Left lobe of liver (tissue), 2 donors: ENCODE measurements at regions not wholly inside any gene's neighbourhood (a gene's known extent, or its start where the extent isn't known, plus 50 kb on each side); places are given as distances from the start of the nearest gene placed in this dataset.
"Not testable (repeated sequence)": the region's sequence is repeated elsewhere in the genome, so short reads cannot be mapped to it uniquely, and the experiment has no call there.

Source experiments
- ATAC-seq: fragments of 200-7000 bp; cut with Tn5 transposase; one replicate; pipeline ENCODE4 v1.9.1; 2020; ENCODE audit warnings: mild to moderate bottlenecking, moderate library complexity
- DNase-seq: peaks from one replicate; pipeline ENCODE4 v3.0.0-alpha.2; 2020; ENCODE audit warnings: low spot score
- donor health status: DM: no; HTN: no; CAD: no; lungs with moderate emphysema.
- donor health status: DM: no; HTN: yes; CAD: no.

DNA sequence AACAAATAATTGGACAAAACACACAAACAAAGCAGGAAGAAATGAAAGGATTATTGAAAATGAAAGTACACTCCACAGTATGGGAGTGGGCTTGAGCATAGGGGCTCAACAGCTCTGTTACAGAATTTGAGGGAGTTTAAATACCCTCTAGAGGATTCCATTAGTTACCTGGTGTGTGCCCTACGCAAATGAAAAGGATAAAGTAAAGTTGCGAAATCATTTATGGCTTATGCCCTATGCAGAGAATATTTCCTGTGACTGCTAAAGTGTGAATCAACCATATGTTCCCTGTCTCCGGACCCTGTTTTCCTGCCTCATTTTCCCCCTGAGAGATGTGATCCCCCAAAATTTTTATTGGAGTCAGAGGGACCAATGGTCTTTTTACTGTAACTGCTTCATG is 634.6 kb upstream of the CNTNAP2 start:
- DNase-seq (no peak), ATAC-seq (no peak)

DNA sequence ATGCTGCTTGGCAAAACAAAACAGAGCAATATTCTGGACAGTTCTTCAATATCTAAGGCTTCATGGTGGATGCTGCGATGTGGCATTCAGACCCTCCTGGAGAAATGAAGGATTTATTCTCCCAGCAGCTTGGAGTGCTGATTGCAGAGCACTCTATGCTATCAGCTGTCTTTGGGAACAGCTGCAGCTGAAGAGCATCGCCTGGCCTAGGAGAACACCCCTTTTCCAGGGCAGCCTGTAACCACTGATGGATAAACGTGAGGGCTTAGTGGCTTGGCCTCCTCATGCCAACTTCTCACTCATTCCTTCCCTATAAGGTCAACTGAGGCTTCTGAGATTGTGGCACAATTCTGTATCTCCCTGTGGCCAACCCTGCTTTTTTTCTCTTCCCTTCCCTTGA is 638.1 kb upstream of the CNTNAP2 start:
- no peak for ATAC-seq
- DNase-seq, result no peak

DNA sequence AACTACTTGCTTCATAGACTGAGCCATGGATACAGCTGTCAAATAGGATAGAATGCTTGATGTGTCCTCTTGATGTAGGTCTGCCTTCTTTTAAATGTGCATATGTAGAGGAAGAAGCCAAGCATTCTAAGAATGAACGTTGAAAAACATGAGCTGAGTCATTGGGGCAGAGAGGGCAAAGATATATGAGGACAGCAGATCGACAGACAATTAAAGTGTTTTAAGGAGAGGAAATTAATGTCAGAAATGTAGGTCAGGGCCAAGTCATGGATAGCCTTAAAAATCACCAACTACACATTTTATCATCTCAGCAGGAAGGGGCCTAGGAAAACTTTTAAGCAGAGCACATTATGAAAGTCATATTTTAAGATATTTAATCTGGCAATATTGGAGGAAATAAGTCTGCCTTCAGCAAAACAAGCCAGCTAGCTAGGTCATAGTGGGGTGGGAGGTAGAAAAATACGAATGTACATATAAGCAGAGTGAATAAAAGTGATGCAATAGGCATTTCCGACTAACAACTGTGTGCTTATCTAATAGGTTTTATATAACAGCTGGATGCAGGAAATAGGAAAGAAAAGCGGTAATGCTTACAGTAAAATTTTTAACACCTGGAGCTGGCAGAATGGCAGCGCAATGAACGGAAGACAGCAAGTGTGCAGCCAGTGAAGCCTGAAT is 638.3 kb upstream of the TPK1 start:
- DNase-seq (no peak), ATAC-seq (no peak)

DNA sequence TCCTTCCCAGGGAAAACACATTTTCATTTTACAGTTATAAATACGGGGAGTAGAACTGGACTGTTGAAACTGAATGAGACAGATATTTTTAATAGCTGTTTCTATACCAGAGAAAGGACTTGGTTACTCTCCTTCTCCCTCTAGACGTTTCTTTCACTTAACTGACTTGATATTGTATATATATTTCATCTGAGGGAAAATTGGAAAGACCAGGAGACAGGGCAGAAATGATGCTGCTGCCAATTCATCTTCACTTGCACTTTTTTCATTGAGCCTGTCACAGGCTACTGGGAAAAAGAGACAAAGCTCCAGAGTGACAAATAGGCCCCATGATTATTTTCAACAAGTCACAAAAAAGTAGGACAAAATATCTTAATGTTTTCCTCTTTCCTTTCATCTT is 636.0 kb upstream of the TPK1 start:
- DNase-seq, result no peak

DNA sequence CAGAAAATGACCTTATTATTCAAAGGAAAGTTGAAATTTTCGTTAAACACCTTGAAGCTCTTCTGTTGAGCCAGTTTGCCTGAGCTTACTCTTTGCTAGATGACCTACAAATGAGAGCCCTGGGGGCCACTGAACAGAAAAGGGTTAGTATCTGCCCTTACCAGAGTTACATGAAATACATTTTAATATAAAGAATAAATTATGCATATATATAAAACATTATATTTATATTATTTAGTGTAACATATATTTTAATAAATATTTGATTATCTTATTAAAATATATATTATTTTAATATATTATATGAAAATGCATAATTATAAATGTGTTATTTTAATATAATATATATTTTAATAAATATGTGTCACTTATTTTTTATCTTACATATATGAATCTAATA is 628.4 kb upstream of the TPK1 start:
- no peak for ATAC-seq

More for the DNA sequence above, 636.0 kb upstream of the TPK1 start:
- no peak for ATAC-seq

DNA sequence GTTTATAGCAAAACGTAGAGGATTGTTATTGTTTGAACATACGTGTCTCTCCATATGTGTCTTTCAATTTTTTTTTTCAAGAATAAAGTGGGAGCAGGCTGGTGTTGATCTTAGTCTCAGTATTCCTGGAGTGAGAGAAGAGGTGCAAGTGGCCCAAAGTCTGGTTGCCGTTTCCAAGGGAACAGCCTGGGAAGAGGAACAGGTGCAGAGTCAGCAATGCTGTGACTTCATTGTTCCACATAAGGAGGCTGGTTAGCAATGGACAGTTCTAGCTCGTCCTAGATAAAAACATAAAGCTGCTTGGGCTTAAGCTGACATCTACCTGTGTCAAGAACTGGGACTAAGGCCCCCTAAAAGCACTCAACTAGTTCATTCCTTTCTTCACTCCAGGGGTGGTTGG is 626.6 kb upstream of the TPK1 start:
- ATAC-seq (no peak), DNase-seq (no peak)

More for the DNA sequence above, 628.4 kb upstream of the TPK1 start:
- no peak for DNase-seq

DNA sequence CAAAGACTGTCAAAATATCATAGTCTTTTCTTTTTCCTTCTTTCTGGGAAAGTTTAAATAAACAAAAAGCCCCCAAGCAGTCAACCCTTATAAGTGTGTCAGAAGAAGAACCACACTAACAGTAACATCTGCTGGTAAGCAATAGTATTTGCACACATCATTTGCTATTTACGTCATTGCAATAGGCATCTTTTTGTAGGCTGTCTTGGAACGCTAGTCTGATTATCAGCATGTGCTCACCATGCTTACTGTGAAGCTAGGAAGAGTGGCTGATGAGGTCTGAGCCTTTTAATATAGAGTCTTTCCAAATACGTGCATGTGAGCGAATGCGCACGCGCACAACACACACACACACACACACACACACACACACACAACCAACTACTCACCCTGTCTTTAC is 599.0 kb upstream of the TPK1 start:
- no peak for ATAC-seq
- DNase-seq, result no peak

DNA sequence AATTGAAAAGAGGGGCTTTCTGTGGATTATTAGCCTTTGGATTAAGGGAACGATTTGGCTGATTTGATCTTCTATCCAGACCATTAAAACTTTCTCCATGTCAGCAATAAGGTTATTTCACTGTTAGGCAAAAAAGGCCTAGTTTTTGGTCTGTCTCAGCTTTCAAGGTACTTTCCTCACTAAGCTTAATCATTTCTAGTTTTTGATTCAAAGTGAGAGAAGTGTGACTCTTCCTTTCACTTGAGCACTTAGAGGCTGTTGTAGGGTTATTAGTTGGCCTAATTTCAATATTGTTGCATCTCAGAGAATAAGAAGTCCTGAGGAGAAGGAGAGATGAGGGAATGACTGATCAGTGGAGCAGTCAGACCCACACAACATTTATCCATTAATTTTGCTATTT is 596.0 kb upstream of the TPK1 start:
- ATAC-seq (no peak), DNase-seq (no peak)

DNA sequence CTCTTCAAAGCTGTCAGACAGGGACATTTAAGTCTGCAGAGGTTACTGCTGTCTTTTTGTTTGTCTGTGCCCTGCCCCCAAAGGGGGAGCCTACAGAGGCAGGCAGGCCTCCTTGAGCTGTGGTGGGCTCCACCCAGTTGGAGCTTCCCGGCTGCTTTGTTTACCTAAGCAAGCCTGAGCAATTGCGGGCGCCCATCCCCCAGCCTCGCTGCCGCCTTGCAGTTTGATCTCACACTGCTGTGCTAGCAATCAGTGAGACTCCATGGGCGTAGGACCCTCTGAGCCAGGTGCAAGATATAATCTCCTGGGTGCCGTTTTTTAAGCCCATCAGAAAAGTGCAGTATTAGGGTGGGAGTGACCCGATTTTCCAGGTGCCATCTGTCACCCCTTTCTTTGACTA is 582.6 kb upstream of the TPK1 start:
- not testable (repeated sequence) for ATAC-seq, DNase-seq

DNA sequence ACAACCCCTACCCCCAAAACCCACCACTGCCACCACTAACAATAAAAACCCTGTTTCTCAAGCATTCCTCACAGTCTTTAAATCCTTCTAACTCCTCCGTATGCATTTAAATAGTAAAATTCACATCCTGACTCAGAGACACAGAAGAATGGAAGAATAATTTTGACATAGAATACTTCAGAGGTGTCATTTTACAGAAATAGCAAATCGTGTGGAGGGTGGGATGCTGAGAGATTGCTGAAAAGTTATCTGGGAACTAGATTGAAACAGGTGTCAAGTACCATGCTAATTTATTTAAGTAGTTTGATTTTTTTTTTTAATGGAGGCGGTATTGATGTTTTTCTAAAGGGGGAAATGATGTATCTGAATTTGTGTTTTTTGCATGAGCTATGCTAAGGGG is 575.2 kb upstream of the TPK1 start:
- no peak for DNase-seq
- ATAC-seq, result no peak

DNA sequence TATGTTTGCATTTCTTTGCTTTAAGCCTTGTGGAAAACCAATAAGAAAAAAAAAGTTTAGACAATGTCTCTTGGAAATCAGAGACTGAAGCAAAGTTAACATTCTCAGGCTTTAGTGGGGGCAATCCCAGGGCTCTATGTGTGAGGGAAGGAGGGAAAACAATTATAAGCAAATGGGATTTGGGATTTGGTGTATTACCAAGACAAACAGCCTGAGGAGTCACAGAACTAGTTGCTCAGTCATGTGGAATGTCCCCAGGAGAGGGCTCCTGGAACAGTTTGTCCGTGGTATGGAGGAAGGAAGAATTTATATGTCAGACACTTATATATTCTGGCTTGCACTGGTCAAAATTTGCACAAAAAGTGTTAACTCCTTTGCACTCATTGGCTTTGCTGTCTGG is 562.9 kb upstream of the TPK1 start:
- DNase-seq, result no peak
- no peak for ATAC-seq

DNA sequence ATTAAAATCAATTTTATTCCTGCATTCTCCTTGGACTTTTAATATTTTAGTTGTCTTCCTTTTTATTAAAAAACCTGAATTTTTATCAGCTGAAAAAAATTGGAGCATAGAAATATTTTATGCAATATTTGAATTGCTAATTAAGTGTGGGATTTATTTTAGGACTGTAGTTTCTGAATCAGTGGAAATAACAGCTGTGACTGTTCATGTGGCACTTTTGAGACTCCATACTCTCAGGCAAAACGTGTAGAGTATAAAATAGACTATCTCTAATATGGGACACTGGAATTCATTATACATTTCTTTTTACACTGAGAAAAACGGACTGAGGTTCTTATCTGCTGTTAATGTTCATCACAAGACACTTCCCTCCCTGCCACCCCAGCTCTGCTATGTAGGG is 558.3 kb upstream of the TPK1 start:
- no peak for ATAC-seq
- no peak for DNase-seq

DNA sequence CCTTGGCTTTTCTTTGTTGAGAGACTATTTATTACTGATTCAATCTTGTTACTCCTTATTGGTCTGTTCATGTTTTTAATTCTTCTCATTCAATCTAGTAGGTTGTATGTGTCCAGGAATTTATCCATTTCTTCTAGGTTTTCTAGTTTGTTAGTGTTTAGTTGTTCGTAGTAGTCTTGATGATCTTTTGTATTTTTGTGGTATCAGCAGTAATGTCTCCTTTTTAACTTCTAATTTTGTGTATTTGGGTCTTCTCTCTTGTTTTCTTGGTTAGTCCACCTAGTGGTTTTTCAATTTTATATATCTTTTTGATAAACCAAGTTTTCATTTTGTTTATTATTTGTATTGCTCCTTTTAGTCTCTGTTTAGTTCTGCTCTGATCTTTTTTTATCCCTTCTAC is 546.9 kb upstream of the TPK1 start:
- DNase-seq, result no peak
- no peak for ATAC-seq

DNA sequence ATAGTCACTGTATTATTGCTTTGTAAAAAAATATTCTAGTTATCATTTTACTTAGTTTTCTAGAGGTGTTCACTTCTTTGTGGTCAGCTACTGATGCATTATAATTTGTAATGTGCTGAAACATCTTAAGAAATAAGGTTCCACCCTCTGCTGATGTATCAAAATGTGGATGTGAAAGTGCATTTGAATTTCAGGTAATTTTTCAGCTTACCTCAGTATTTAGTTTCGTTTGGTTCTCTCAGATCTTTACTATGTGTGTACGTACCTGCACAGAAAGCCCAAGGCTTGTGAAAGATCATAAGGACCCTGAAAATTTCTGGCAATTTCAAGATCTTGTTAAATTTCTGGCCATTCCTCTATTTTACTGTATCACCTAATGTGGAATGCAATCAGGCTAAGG is 542.3 kb upstream of the TPK1 start:
- DNase-seq (no peak), ATAC-seq (no peak)

DNA sequence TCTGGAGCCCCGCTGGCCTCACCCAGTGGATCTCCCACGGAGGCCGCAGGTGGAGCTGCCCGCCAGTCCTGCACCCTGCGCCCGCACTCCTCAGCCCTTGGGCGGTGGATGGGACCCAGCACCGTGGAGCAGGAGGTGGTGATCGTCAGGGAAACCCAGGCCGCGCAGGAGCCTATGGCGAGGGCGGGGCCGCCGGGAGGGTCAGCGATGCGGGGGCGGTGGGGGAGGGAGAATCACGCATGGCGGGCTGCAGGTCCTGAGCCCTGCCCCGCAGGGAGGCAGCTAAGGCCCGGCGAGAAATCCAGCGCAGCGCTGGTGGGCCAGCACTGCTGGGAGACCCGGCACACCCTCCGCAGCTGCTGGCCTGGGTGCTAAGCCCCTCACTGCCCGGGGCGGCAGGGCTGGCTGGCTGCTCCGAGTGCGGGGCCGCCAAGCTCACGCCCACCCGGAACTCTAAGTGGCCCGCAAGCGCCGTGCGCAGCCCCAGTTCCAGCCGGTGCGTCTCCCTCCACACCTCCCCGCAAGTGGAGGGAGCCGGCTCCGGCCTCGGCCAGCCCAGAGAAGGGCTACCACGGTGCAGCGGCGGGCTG is 524.8 kb upstream of the TPK1 start:
- ATAC-seq (no peak), DNase-seq (no peak)

DNA sequence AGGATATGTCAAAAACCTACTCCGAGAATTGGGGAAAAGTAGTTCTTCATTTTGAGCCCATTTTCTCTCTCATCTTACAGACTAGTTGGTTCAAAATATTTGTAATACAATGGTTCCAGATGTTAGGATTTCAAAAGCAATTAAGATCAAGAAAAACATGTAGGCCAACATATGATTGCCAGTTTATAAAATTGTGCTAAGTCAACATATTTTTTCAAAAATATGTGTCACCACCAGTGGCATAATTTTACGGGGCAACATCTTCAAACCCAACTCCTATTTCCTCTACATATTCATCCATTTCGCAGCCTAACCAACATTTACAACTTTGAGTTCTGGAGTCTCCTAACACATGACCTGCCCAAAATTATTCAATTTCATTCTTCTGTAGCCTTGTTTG is 514.5 kb upstream of the TPK1 start:
- no peak for ATAC-seq
- DNase-seq, result no peak

DNA sequence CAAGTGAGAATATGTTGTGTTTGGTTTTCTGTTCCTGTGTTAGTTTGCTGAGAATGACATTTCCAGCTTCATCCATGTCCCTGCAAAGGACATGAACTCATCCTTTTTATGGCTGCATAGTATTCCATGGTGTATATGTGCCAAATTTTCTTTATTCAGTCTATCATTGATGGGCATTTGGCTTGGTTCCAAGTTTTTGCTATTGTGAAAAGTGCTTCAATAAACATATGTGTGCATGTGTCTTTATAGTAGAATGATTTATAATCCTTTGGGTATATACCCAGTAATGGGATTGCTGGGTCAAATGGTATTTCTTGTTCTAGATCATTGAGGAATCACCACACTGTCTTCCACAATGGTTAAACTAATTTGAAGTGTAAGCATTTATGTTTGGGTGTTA is 513.6 kb upstream of the TPK1 start:
- DNase-seq, ATAC-seq: not testable (repeated sequence)

DNA sequence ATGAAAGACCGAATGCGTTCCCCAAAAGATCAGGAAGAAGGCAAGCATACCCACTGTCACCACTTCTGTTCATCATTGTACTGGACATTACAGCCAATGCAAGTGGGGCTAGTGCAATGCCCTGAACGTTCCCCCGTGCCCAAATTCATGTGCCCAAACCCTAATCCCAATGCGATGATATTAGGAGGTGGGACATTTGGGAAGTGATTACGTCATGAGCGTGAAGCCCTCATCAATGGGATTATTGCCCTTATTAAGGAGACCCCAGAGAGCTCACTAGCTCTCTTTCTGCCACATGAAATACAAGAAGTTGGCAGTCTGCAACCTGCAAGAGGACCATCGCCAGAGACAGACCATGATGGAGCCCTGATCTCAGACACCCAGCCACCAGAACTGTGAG is 511.4 kb upstream of the TPK1 start:
- DNase-seq (no peak), ATAC-seq (no peak)

DNA sequence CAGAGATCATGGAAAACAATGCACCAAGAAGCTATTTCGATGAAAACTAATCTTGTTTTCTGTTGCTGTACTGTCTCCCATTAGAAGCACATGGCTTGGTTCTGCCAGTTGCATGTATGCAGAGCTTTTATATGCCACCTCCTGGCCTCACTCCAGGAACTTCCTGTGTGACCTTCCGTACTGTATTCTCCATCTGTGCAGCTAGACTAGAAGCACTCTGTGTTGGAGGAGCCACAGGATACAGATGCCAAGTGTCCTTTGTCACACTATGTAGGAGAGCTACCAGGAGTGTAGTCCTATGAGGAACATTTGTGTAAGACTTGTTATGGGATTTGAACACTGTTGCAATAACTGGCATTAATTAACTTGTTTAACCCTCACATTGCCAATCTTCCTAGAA is 503.5 kb upstream of the TPK1 start:
- ATAC-seq (no peak), DNase-seq (no peak)

DNA sequence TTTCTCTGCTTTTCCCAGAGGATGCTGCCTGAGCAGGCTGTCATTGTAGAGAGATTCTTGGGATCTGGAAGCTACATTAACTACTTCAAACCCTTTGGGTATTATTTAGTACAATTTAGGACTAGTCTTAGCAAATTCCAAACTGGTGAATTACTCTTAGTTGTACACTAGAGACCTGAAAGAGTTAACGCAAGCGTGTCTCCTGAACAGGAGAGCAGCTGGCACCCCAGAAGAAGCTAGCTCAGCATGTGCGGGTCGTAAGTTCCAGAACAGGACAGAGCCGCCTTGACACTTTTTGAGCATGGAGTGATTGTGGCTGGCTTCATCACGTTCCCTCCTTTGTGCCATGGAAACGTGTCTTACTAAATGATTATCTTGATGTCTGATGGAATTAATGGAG is 495.7 kb upstream of the TPK1 start:
- ATAC-seq (no peak), DNase-seq (no peak)

DNA sequence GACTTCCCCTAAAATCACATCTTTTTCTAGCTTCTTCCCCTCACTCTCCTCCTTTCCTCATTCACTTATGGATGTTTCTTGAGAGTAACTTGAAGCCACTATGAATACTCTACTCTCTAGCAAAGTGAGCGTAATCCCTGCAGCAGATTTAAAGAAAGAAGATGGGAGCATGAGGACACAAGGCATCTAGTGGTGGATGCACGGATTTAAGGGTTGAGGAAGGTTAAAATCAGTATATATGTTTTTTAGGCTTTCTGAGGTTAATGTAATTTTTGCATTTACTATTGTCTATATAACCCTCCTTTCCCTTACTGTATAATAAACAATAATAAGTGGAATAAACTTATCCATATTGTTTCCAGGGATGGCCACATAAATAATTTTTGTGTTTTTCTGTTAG is 495.2 kb upstream of the TPK1 start:
- DNase-seq (no peak), ATAC-seq (no peak)

DNA sequence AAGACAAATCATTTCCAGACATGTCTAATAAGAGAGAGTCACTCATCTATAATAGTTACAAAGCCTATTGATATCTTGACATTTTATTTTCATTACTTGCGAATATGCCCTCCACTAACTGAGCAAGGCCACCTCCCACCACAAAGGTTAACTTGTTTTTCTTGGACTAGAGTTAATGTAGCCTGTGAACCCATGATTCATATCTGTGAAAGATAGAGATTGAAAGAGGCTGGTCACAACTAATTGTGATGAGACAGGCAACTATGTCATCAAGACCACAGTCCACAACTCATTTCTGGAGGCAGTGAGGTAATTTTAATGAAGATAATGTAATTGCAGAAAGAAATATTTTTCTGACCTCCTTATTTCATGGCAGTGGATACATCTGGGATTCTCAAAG is 491.8 kb upstream of the TPK1 start:
- ATAC-seq (no peak), DNase-seq (no peak)

DNA sequence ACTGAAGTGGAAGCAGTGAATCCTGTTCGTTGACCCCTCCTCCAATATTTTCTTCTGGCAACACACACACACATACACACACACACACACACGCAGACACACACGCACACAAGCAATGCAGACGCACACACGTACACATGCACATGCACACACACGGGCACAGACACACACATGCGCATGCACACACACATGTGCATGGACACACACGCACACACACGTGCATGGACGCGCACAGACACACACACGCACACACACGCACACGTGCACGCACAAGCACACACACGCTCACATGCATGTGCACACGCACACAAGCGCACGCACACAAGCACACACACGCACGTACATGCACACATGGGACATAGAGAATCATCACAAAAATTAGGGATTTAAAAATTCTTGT is 488.2 kb upstream of the TPK1 start:
- DNase-seq, result no peak

More for the DNA sequence above, 488.2 kb upstream of the TPK1 start:
- no peak for ATAC-seq
